ENCODE measurements at regions not wholly inside any gene's neighbourhood (a gene's known extent, or its start where the extent isn't known, plus 50 kb on each side); places are given as distances from the start of the nearest gene placed in this dataset.

DNA sequence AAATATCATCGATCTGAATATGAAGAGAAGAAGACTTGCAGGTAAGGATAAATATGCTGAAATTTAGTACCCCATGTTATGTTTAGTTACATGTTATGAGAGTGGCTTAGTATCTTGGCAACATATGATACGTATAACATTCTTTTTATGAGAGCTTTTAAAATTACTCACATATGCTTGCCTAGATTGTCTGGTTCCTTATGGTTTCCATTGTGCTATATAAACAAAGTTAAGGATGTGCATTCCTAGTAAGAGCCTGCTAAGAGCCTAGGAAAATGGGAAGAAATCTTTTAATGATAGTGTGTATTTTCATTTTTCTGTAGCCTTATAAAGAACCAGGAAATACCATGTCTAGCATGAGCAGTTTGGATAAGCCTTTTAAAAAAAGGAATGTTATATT lies 112.0 kb upstream of the KCNN2 start:
- TF ChIP-seq, protein P1, sequence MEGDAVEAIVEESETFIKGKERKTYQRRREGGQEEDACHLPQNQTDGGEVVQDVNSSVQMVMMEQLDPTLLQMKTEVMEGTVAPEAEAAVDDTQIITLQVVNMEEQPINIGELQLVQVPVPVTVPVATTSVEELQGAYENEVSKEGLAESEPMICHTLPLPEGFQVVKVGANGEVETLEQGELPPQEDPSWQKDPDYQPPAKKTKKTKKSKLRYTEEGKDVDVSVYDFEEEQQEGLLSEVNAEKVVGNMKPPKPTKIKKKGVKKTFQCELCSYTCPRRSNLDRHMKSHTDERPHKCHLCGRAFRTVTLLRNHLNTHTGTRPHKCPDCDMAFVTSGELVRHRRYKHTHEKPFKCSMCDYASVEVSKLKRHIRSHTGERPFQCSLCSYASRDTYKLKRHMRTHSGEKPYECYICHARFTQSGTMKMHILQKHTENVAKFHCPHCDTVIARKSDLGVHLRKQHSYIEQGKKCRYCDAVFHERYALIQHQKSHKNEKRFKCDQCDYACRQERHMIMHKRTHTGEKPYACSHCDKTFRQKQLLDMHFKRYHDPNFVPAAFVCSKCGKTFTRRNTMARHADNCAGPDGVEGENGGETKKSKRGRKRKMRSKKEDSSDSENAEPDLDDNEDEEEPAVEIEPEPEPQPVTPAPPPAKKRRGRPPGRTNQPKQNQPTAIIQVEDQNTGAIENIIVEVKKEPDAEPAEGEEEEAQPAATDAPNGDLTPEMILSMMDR (conservative IDR thresholded peaks at IDR 0.05; ENCODE audit: low read depth, low read length), result no peak
- no peak overlapping the region for H3K4me3 ChIP-seq (ENCODE audit: low read length)
- no peak for DNase-seq (ENCODE audit: low read depth)

DNA sequence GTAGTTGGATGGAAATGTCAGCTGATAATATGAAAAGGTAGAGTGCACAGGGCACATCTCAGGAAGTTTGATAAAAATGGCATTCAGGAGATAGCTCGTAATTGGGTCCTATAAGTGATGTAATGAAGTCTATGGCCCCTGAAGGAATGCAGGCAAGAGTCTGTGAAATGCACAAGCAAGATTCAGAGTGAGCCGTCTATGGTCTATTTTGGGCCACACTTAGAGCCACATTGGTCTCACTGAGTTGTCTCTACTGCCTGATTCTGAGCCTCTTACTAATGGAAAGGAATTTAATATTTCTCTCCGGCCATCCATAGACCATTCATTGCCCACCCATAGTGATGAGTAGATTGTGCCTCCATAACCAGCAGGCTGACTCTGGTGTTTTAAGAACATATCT lies 111.3 kb upstream of the KCNN2 start:
- TF ChIP-seq, protein P1 (conservative IDR thresholded peaks at IDR 0.05; ENCODE audit: low read depth, low read length), result no peak
- no peak overlapping the region for H3K4me3 ChIP-seq (ENCODE audit: low read length)
- DNase-seq (ENCODE audit: low read depth), result no peak

DNA sequence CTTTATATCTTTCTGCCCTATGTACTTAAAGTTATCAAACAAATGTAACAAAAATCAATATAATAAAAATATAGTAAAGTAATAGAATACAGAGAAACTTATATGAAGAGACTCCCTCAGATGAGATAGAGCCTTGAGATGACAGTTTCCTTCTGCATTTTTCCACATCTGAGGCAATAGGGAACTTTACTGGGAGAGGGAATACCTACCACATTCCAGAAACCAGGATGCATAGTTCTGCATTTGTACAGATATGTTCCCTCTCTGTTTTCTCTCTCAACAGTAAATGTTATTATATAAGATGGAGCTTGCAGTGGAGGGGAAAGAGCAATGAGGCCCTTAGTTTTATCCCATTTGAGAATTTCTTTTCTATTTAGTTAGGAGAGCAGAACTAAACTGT lies 109.6 kb upstream of the KCNN2 start:
- DNase-seq (ENCODE audit: low read depth), result no peak
- TF ChIP-seq, protein P1 (conservative IDR thresholded peaks at IDR 0.05; ENCODE audit: low read depth, low read length), result no peak
- H3K4me3 ChIP-seq (ENCODE audit: low read length), result no peak overlapping the region

DNA sequence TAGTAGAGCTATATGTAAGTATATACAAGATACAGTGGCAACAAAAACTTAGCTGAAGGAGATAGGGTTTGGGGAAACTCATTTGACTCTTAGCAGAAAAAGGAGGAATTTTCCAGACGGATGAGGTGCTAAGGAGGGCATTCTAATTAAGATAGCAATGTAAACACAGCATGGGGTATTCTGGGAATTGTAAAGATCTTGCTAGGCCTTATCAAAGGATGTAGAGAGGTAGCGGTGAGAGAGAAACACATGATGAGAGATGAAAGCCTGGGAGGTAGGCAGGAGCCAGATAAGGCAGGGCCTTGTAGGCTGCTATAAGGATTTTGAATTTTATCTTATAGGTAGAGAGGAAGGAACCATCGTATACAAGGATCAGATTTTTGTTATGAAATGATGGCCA lies 106.6 kb upstream of the KCNN2 start:
- H3K4me3 ChIP-seq (ENCODE audit: low read length), result no peak overlapping the region
- DNase-seq (ENCODE audit: low read depth), result no peak
- TF ChIP-seq, protein P1 (conservative IDR thresholded peaks at IDR 0.05; ENCODE audit: low read depth, low read length), result no peak

DNA sequence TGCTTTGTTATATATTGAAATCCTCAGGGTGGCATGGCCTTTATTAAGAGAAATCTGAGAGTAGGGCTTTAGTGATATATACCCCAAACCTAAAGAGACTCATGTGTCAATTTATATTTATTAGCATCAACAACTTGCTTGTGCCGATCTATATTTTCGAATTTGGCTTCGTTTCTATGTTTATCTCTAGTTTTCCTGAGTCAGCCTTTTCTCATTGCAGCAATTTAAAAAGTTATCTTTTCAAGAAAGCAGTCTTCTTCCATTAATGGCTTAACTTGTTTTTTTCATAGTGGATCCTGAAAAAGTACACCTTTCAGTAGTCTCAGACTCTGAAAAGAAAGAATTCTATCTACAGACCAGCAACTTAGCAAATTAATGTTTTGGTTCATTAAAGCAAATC lies 99.9 kb upstream of the KCNN2 start:
- TF ChIP-seq, protein P1 (conservative IDR thresholded peaks at IDR 0.05; ENCODE audit: low read depth, low read length), result no peak
- DNase-seq (ENCODE audit: low read depth), result no peak
- H3K4me3 ChIP-seq (ENCODE audit: low read length), result no peak overlapping the region

DNA sequence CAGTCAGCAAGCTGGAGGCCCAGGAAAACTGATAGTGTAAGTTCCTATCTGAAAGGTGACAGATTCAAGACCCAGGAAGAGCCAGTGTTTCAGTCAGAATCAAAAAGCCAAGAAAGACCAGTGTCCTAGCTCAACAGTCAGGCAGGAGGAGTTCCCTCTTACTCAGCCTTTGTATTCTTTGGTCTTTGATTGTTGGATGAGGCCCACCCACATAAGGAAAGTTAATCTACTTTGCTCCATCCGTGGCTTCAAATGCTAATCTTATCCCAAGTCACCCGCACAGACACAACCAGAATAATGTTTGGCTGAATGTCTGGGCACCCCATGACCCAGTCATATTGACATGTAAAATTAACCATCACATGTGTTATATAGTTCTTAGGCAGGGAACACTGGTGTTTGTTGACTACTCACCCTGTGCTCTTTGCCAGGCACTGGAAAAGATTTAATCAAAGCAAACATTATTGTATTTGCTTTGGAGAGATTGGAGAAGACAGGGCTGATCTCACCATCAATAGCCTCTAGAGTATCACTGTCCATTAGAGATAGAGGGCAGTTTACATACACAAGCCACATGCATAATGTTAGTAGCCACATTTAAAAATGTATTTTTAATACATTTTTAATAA lies 96.3 kb upstream of the KCNN2 start:
- TF ChIP-seq, protein P1 (conservative IDR thresholded peaks at IDR 0.05; ENCODE audit: low read depth, low read length), result no peak
- no peak overlapping the region for H3K4me3 ChIP-seq (ENCODE audit: low read length)
- DNase-seq (ENCODE audit: low read depth), result no peak

DNA sequence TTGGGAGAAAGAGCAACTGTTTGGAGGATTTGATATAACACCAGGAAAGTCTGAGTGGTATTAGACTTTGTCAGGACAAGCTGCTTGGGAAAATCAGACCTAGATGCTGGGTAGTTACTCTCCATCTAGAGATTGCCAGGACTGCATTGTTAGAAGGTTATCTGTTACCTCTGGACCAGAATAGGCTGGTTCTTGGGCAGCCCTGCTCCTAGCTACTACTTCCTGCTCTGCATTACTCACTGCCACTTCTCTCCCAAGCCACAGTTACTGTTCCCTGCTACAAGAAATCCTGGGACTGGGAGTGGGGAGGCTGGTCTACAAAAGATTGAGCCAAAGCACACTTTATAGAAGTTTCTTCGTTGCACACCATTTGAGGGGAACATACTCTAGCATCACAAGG lies 95.5 kb upstream of the KCNN2 start:
- H3K4me3 ChIP-seq (ENCODE audit: low read length), result no peak overlapping the region
- DNase-seq (ENCODE audit: low read depth), result no peak
- TF ChIP-seq, protein P1 (conservative IDR thresholded peaks at IDR 0.05; ENCODE audit: low read depth, low read length), result no peak
